ENCODE measurements at regions not wholly inside any gene's neighbourhood (a gene's known extent, or its start where the extent isn't known, plus 50 kb on each side); places are given as distances from the start of the nearest gene placed in this dataset.

- no peak for TF ChIP-seq CTCF (IDR thresholded peaks at IDR 0.05; ENCODE audit: insufficient read depth, low read depth, low read length, missing control alignments)
- DNase-seq (ENCODE audit: low read depth) = no peak
- H3K4me3 ChIP-seq (ENCODE audit: low read depth, low read length) = no peak overlapping the region
Measured at GRCh38 chr2:41905597-41906337, 142.1 kb upstream of the PKDCC start.

GRCh38 chr2:41906338-41906725, 141.5 kb upstream of the PKDCC start:
- no peak for TF ChIP-seq CTCF (IDR thresholded peaks at IDR 0.05; ENCODE audit: insufficient read depth, low read depth, low read length, missing control alignments)

DNA sequence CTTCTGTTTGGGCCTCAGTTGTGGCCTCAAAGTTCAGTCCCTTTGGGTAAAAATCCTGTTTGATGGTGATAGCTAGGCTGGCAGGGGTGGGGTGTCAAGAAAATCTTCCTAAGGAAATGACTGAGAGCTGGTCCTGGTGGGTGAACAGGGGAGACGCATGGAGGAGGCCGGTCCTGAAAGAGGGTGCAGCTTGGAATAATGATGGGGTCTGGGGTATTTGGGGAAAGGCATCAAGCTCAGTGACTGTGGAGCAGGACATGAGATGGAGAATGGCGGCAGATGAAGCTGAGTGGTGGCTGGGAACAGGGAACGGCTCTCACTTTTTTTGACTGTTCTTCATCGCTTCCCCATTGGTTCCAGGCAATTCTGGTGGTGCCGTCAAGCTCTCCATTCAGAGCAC, 140.7 kb upstream of the PKDCC start:
- DNase-seq (ENCODE audit: low read depth) = no peak
- no peak overlapping the region for H3K4me3 ChIP-seq (ENCODE audit: low read depth, low read length)
- no peak for TF ChIP-seq CTCF (IDR thresholded peaks at IDR 0.05; ENCODE audit: insufficient read depth, low read depth, low read length, missing control alignments)

More at GRCh38 chr2:41906338-41906725, 141.5 kb upstream of the PKDCC start:
- no peak overlapping the region for H3K4me3 ChIP-seq (ENCODE audit: low read depth, low read length)
- no peak for DNase-seq (ENCODE audit: low read depth)

DNA sequence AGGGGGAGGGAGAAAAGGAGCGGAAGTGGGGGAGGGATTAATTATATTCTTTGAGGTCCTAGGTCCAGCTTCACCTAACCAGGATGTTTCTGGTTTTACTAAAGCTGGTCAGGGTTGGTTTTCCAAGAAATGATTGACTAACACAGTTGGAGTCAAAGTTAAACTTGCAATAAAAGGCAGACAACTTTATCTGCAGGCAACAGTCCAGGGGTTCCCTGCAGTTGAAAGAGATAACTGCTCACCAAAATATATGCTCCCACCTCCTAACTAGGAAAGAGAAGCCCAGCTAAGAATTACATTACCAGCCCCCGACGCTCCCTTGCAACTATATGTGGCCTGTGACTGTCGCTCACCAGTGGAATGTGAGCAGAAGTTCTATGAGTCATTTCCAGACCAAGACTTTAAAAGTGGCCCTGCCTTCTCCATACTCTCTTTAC, 140.0 kb upstream of the PKDCC start:
- no peak overlapping the region for H3K4me3 ChIP-seq (ENCODE audit: low read depth, low read length)
- no peak for TF ChIP-seq CTCF (IDR thresholded peaks at IDR 0.05; ENCODE audit: insufficient read depth, low read depth, low read length, missing control alignments)
- DNase-seq (ENCODE audit: low read depth) = peak; percentile 9

DNA sequence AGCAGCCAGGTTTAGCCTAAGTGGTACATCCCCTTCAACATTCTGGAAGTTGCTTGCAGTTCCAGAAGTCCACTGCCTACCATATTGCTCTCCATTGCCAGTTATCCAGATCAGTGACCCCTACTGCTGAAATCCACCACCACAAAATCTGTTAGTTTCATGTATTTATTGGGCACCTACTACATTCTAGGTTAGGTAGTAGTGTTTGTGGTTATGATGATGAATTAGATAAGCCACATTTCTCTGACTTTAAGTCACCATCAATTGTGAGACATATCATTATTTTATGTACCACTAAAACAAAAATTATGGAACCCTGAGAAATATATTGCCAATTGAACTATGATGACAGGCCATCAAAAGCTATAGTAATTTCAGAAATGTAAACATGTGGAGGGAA, 139.5 kb upstream of the PKDCC start:
- DNase-seq (ENCODE audit: low read depth) = no peak
- TF ChIP-seq CTCF (IDR thresholded peaks at IDR 0.05; ENCODE audit: insufficient read depth, low read depth, low read length, missing control alignments) = no peak
- no peak overlapping the region for H3K4me3 ChIP-seq (ENCODE audit: low read depth, low read length)

GRCh38 chr2:41909584-41909983, 138.2 kb upstream of the PKDCC start:
- TF ChIP-seq CTCF (IDR thresholded peaks at IDR 0.05; ENCODE audit: insufficient read depth, low read depth, low read length, missing control alignments) = no peak
- DNase-seq (ENCODE audit: low read depth) = no peak
- H3K4me3 ChIP-seq (ENCODE audit: low read depth, low read length) = no peak overlapping the region

DNA sequence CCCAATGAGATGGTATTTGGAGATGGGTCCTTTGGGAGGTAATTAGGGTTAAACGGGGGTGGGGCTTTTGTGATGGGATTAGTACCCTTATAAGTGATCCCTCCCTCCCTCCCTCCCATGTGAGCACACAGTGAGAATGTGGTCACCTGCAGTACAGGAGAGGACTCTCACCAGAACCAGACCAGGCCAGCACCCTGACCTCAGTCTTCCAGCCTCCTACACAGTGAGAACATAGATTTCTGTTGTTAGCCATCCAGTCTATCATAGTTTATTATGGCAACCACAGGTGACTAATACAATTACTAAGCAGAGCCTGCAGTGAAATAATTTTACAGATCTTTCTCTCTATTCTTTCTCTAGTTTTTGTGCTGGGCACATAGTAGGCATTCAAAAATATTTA, 137.7 kb upstream of the PKDCC start:
- H3K4me3 ChIP-seq (ENCODE audit: low read depth, low read length) = no peak overlapping the region
- no peak for TF ChIP-seq CTCF (IDR thresholded peaks at IDR 0.05; ENCODE audit: insufficient read depth, low read depth, low read length, missing control alignments)
- DNase-seq (ENCODE audit: low read depth) = no peak

Measured in GM12865 (cell line).